ENCODE measurements at regions not wholly inside any gene's neighbourhood (a gene's known extent, or its start where the extent isn't known, plus 50 kb on each side); places are given as distances from the start of the nearest gene placed in this dataset.

DNA sequence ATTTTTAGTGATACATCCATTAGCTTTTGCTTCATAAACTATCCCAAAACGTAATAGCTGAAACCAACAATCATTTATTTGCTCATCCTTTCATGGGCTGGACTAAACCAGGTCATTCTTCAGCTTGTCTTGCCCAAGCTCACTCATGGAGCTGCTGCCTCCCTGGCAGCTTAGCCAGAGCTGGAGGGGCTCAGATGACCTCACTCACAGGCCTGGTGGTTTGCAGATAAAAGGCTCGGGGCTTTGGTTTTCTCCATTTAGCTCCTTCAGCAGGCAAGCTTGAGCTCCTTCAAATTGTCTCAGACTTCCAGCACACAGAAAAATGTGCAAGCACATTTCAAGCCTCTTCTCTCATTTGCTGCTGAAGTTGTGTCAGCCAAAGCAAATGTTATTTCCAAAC lies 139.1 kb downstream of the BTBD3 start:
- TF ChIP-seq POLR2A (IDR thresholded peaks at IDR 0.05) (no peak), CTCF (IDR thresholded peaks at IDR 0.05) (no peak)
